H9 (cell line): ENCODE measurements at regions not wholly inside any gene's neighbourhood (a gene's known extent, or its start where the extent isn't known, plus 50 kb on each side); places are given as distances from the start of the nearest gene placed in this dataset.

Experiments
- DNase-seq: peaks from one replicate; pipeline ENCODE4 v3.0.0-alpha.2; 2017
- H2AFZ ChIP-seq: one replicate; pipeline ENCODE4 v1.6.1; 2013; ENCODE audit warnings: mild to moderate bottlenecking, low read length, control low read depth, moderate library complexity
- H2AK5ac ChIP-seq: 2 replicates; pipeline ENCODE4 v1.6.1; 2013; ENCODE audit warnings: low read length, control low read depth, mixed read lengths; ENCODE audit not compliant: insufficient read length
- H2BK120ac ChIP-seq: one replicate; pipeline ENCODE4 v1.6.1; 2013; ENCODE audit warnings: low read depth, mild to moderate bottlenecking, low read length, control low read depth, inconsistent platforms; ENCODE audit not compliant: poor library complexity, severe bottlenecking
- H2BK12ac ChIP-seq: 2 replicates; pipeline ENCODE4 v1.6.1; 2013; ENCODE audit warnings: low read length, control low read depth, mixed read lengths, low read depth; ENCODE audit not compliant: insufficient read length
- H2BK15ac ChIP-seq: 2 replicates; pipeline ENCODE4 v1.6.1; 2013; ENCODE audit warnings: low read depth, low read length, control low read depth
- H2BK20ac ChIP-seq: one replicate; pipeline ENCODE4 v1.6.1; 2013; ENCODE audit warnings: low read depth, mild to moderate bottlenecking, low read length, control low read depth, inconsistent platforms; ENCODE audit not compliant: poor library complexity, severe bottlenecking
- H2BK5ac ChIP-seq: 2 replicates; pipeline ENCODE4 v1.6.1; 2013; ENCODE audit warnings: low read length, control low read depth, mixed read lengths; ENCODE audit not compliant: insufficient read length
- H3K14ac ChIP-seq: 2 replicates; pipeline ENCODE4 v1.6.1; 2013; ENCODE audit warnings: low read length, control low read depth; ENCODE audit not compliant: insufficient read depth
- H3K18ac ChIP-seq: 2 replicates; pipeline ENCODE4 v1.6.1; 2013; ENCODE audit warnings: low read depth, mild to moderate bottlenecking, mixed read lengths, low read length, control low read depth; ENCODE audit not compliant: insufficient read length
- H3K23ac ChIP-seq: 2 replicates; pipeline ENCODE4 v1.6.1; 2013; ENCODE audit warnings: low read length, control low read depth, mixed read lengths, low read depth; ENCODE audit not compliant: insufficient read length
- H3K23me2 ChIP-seq: 2 replicates; pipeline ENCODE4 v1.6.1; 2013; ENCODE audit warnings: low read depth, mild to moderate bottlenecking, mixed read lengths, low read length, control low read depth; ENCODE audit not compliant: insufficient read length, poor library complexity, severe bottlenecking
- H3K27ac ChIP-seq: 2 replicates; pipeline ENCODE4 v1.5.1; 2013; ENCODE audit warnings: low read length, control low read depth, mixed read lengths, low read depth; ENCODE audit not compliant: insufficient read length
- H3K27me3 ChIP-seq: 2 replicates; pipeline ENCODE4 v1.6.1; 2013; ENCODE audit warnings: low read length, control low read depth, inconsistent platforms; ENCODE audit not compliant: insufficient read depth
- H3K4ac ChIP-seq: 2 replicates; pipeline ENCODE4 v1.6.1; 2013; ENCODE audit warnings: low read depth, mild to moderate bottlenecking, control low read depth, inconsistent platforms, low read length, moderate library complexity
- H3K4me1 ChIP-seq: 2 replicates; pipeline ENCODE4 v1.6.1; 2013; ENCODE audit warnings: low read length, control low read depth, inconsistent platforms; ENCODE audit not compliant: insufficient read depth
- H3K4me2 ChIP-seq: 2 replicates; pipeline ENCODE4 v1.6.1; 2013; ENCODE audit warnings: low read length, control low read depth, mixed read lengths; ENCODE audit not compliant: insufficient read length, insufficient read depth
- H3K56ac ChIP-seq: 2 replicates; pipeline ENCODE4 v1.6.1; 2013; ENCODE audit warnings: low read depth, mild to moderate bottlenecking, mixed read lengths, low read length, control low read depth; ENCODE audit not compliant: insufficient read length
- H3K79me1 ChIP-seq: 2 replicates; pipeline ENCODE4 v1.6.1; 2013; ENCODE audit warnings: low read depth, mild to moderate bottlenecking, moderate library complexity, low read length, control low read depth, inconsistent platforms; ENCODE audit not compliant: insufficient read depth, poor library complexity, severe bottlenecking
- H3K79me2 ChIP-seq: 2 replicates; pipeline ENCODE4 v1.6.1; 2013; ENCODE audit warnings: low read length, control low read depth, inconsistent platforms; ENCODE audit not compliant: insufficient read depth
- H3K9ac ChIP-seq: 2 replicates; pipeline ENCODE4 v1.6.1; 2013; ENCODE audit warnings: low read length, control low read depth, mixed read lengths; ENCODE audit not compliant: insufficient read length; ENCODE audit errors: extremely low read depth
- H3K9me3 ChIP-seq: one replicate; pipeline ENCODE4 v1.6.1; 2013; ENCODE audit warnings: low read depth, low read length, inconsistent platforms; ENCODE audit not compliant: control insufficient read depth
- H3T11ph ChIP-seq: one replicate; pipeline ENCODE4 v1.6.1; 2013; ENCODE audit warnings: mild to moderate bottlenecking, low read length, control low read depth, inconsistent platforms
- H4K20me1 ChIP-seq: one replicate; pipeline ENCODE4 v1.6.1; 2013; ENCODE audit not compliant: control insufficient read depth, insufficient read length, insufficient read depth
- H4K5ac ChIP-seq: 2 replicates; pipeline ENCODE4 v1.6.1; 2013; ENCODE audit warnings: low read depth, mild to moderate bottlenecking, mixed read lengths, low read length, control low read depth; ENCODE audit not compliant: insufficient read length
- H4K8ac ChIP-seq: replicated peaks from 2 replicates; pipeline ENCODE4 v1.6.1; 2013; ENCODE audit warnings: low read length, control low read depth, mixed read lengths, low read depth; ENCODE audit not compliant: insufficient read length
- H4K91ac ChIP-seq: 2 replicates; pipeline ENCODE4 v1.6.1; 2013; ENCODE audit warnings: low read depth, mild to moderate bottlenecking, moderate library complexity, mixed read lengths, low read length, control low read depth; ENCODE audit not compliant: insufficient read length
- H3K27ac Mint-ChIP-seq, 3 experiments: 2 replicates in 2 of 3; 3 replicates in 1 of 3; pipeline ENCODE4 v1.8.0; 2020 to 2021; ENCODE audit warnings: mixed read lengths in 3 of 3, mild to moderate bottlenecking in 1 of 3, moderate library complexity in 1 of 3
- H3K27me3 Mint-ChIP-seq: 2 replicates; pipeline ENCODE4 v1.8.0; 2021; ENCODE audit warnings: low read depth, mild to moderate bottlenecking, moderate library complexity, mixed read lengths
- H3K36me3 Mint-ChIP-seq, 3 experiments: 2 replicates in 2 of 3; 3 replicates in 1 of 3; pipeline ENCODE4 v1.8.0; 2020 to 2021; ENCODE audit warnings: low read depth in 3 of 3, mixed read lengths in 3 of 3; ENCODE audit not compliant: insufficient read depth in 1 of 3
- H3K4me1 Mint-ChIP-seq, 2 experiments: 2 replicates each; pipeline ENCODE4 v1.8.0; 2020; ENCODE audit warnings: mixed read lengths in 2 of 2
- H3K4me3 Mint-ChIP-seq, 2 experiments: 2 replicates in 1 of 2; 3 replicates in 1 of 2; pipeline ENCODE4 v1.8.0; 2020 to 2021; ENCODE audit warnings: mild to moderate bottlenecking in 2 of 2, mixed read lengths in 2 of 2, moderate library complexity in 1 of 2
- H3K9me3 Mint-ChIP-seq, 2 experiments: 2 replicates in 1 of 2; 3 replicates in 1 of 2; pipeline ENCODE4 v1.8.0; 2020; ENCODE audit warnings: mild to moderate bottlenecking in 2 of 2, mixed read lengths in 2 of 2, moderate library complexity in 1 of 2
- CTCF ChIP-seq: fragments of 200-600 bp; sonication (generic); conservative IDR thresholded peaks from 3 replicates; pipeline ENCODE4 v1.8.0; 2021; ENCODE audit warnings: antibody characterized with exemption, mild to moderate bottlenecking
- WGBS: extraction: QIAGEN DNeasy Blood & Tissue Kit; methylation state at CpG from one replicate; pipeline ENCODE4 v1.1.7; 2013; ENCODE audit warnings: missing lambda C conversion rate, low lambda C conversion rate, mixed read lengths; ENCODE audit not compliant: insufficient read length; ENCODE audit errors: extremely low coverage; 5-methylcytosine and 5-hydroxymethylcytosine counted together

DNA sequence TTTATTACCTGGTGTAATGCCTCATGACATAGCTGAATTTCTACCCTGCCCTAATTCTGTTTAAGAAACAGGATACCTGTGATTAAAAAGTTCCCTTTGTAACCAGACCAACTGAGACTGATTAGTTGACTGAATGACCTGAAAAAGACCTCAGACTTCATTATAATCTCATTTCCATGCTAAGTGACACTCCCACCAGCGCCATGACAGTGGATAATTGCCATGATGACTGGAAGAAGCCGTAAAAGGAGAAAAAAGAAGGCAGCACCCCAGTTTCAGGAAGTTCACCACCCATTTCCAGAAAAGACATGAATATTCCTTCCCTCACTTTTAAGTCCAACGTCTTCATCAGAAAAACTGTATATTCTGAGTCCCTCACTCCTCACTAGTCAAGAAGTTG is 125.6 kb upstream of the HS3ST4 start:
- H3K4me2 ChIP-seq = no peak overlapping the region
- no peaks in the 10 kb centered on the region for H3K27me3 Mint-ChIP-seq
- H3K9ac ChIP-seq = no peak overlapping the region
- H4K91ac ChIP-seq = no peak overlapping the region
- H3K36me3 Mint-ChIP-seq = peaks cover 1 to 19% (median 13%) of the 10 kb centered on the region in 3 experiments; a peak in 5 of 7 replicates
- H3K79me1 ChIP-seq = no peaks in the 10 kb centered on the region
- H3K4me1 Mint-ChIP-seq = peaks cover 16 to 17% of the 10 kb centered on the region in 2 experiments
- no peaks in the 10 kb centered on the region for H3K79me2 ChIP-seq
- no peak overlapping the region for H2BK20ac ChIP-seq
- no peak overlapping the region for H3K23ac ChIP-seq
- peak overlapping the region in 1 of 3 experiments; percentile 69; a peak in 1 of 7 replicates for H3K27ac Mint-ChIP-seq
- H3K56ac ChIP-seq = no peak overlapping the region
- H4K5ac ChIP-seq = no peak overlapping the region
- H2AFZ ChIP-seq = no peak overlapping the region
- H2BK15ac ChIP-seq = no peak overlapping the region
- no peak overlapping the region for H3K27ac ChIP-seq
- TF ChIP-seq CTCF = no peak
- no peaks in the 10 kb centered on the region for H3K9me3 ChIP-seq
- H2BK5ac ChIP-seq = no peak overlapping the region
- peaks cover 15 to 19% of the 10 kb centered on the region in 2 experiments for H3K9me3 Mint-ChIP-seq
- H3K27me3 ChIP-seq = no peaks in the 10 kb centered on the region
- H3K14ac ChIP-seq = no peak overlapping the region
- H2AK5ac ChIP-seq = no peak overlapping the region
- DNase-seq = no peak
- no peaks in the 10 kb centered on the region for H4K20me1 ChIP-seq
- no peak overlapping the region for H3T11ph ChIP-seq
- H3K18ac ChIP-seq = no peak overlapping the region
- no peak overlapping the region for H4K8ac ChIP-seq
- H2BK12ac ChIP-seq = no peak overlapping the region
- no CpG with 5 or more reads among the region's 3 CpGs for WGBS
- no peak overlapping the region for H3K4ac ChIP-seq
- no peaks in the 10 kb centered on the region for H3K23me2 ChIP-seq
- H2BK120ac ChIP-seq = no peak overlapping the region
- H3K4me1 ChIP-seq = peaks cover 6% of the 10 kb centered on the region; the same call in 1 of the 2 replicates
- no peak overlapping the region for H3K4me3 Mint-ChIP-seq
